DMS53 (cell line): ENCODE measurements at regions not wholly inside any gene's neighbourhood (a gene's known extent, or its start where the extent isn't known, plus 50 kb on each side); places are given as distances from the start of the nearest gene placed in this dataset.
A peak's percentile ranks its signal among the peaks of the same experiment; 100 is the strongest.

Experiments used
- DNase-seq: peaks from one replicate; lab custom pipeline; 2025; lab: John Stamatoyannopoulos, UW

DNA sequence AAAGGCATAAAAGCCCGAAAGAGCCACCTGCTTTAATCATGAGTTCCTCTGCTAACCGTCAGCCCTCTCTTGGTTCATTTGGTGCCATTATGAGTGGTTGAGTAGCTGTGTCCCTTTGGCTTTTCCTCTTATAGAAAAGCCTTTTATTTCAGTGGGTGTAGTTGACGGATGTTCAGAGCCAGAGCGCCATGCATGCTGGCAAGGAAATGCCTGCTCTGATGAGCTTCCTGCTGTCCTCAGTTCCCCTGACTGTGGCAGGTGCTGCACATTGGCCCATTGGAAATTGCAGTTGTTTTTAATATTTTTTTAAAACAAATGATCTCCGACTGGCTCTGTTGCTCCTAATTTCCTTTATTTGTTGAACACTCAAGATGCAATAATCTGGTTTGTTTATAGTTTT is 77.3 kb upstream of the LIMCH1 start:
- no peak for DNase-seq

GRCh38 chr4:41461780-41462307 is 76.1 kb upstream of the LIMCH1 start:
- no peak for DNase-seq

- no peak for DNase-seq
Measured at GRCh38 chr4:41465146-41465761, 72.7 kb upstream of the LIMCH1 start.

DNA sequence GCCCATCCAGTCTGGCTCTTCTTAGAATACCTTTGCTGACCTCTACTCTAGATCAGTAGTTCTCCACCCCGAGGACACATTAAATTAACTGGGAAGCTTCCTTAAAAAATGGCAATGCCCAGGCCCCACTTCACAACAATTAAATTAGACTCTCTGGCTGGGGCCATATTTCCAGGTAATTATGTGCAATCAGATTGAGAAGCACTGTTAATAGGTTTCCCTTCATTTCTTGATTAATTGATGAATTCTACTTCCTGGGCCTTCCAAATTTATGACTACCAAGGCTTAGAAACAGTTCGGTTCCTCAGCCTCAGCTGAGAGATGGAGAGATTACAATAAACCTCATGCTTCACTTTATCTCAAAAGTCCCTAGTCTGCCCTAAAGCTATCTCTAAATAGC is 71.7 kb upstream of the LIMCH1 start:
- DNase-seq, result no peak

GRCh38 chr4:41468122-41468521 is 69.8 kb upstream of the LIMCH1 start:
- DNase-seq, result no peak

DNA sequence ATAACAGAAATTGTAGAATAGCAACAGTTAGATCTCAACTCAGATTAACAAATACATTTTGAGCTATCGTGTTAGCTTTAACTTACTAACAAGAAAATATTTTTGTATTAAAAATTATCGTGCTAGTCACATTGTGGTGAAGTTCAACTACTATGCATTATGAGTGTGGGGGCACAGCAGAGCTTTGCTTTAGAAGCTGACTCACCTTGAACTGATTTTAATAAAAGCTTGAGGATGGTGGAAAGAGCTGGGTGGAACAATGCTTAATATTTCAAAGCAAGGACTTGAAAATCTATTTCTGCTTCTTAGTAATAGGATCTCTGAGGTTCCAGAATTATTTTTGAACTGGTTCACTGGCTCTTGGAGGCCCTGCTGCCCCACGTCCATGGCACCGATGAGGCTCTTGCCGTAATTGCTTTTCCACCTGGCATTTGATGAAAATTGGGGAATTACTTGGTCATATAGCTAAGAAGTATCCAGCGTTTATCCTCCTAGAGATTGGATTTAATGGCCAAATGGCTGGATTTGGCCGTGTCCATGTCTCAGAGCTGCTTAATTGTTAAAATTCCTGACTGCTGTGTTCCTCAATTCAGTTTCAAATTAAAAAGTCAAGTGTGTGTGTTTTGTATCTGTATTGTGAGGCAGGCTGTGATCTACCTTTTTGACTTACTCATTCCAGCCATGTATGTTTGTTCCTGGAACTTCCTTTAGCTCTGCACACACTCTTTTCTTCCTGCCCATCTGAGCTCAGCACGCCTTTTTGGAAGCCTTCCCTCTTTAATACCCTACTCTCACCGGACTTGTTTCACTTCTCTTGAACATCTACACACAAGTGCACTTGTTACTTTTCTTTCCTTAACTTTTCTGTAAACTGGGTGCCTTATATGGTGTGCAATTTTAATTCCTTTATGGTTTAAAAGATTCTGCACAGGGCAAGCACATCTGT is 66.6 kb upstream of the LIMCH1 start:
- DNase-seq, result no peak

GRCh38 chr4:41472081-41472480 is 65.9 kb upstream of the LIMCH1 start:
- DNase-seq, result no peak

DNA sequence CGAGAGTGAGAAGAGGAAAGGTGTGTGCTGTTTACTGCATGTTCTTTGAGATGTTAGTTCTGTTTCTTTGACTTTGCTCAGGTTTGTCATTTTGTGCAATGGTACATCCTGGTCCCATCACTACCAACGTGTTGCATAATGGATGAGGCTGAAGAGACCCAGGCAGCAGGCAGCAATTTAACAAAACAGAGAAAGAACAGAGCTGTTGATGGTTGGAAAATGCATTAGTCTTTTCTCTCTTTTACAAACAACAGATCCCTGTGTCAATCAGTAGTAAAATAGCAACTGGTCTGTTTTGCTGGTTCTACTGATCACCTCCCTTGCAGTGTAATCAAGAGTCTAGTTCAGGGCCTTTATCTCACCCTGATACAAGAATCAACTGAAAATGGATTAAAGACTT is 64.8 kb upstream of the LIMCH1 start:
- no peak for DNase-seq

- peak; percentile 25 for DNase-seq
Measured at GRCh38 chr4:41475402-41475801, 62.6 kb upstream of the LIMCH1 start.

DNA sequence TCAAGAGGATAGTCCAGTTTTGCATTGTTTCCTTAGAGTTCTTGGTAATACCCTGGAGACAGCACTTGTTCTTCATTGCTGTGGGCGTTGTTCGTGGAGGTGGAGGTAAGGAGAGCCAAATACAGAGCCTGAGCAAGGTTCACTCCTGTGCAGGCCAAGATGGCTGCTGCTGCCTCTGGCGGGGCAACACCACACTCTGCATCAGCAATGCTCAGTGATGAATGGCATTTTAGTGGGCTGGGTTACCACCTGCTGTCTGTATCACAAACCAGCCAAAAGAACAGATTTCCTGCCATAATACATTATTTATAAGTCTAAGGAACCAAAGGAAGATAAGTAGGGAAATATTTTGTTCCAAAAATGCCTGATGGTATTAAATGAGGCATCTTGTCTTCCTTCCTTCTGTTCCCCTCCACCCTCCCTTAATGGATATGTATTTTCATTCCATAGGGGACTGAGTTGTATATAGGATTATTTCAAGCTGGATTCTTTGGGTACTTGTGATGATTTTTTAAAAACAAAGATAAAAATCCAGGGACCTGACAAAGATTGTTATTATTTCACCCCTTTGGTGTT is 61.6 kb upstream of the LIMCH1 start:
- no peak for DNase-seq

- DNase-seq, result no peak
Measured at GRCh38 chr4:41477181-41477905, 60.6 kb upstream of the LIMCH1 start.

GRCh38 chr4:41478518-41478917 is 59.4 kb upstream of the LIMCH1 start:
- DNase-seq, result no peak

- no peak for DNase-seq
Measured at GRCh38 chr4:41480896-41481311, 57.1 kb upstream of the LIMCH1 start.

DNA sequence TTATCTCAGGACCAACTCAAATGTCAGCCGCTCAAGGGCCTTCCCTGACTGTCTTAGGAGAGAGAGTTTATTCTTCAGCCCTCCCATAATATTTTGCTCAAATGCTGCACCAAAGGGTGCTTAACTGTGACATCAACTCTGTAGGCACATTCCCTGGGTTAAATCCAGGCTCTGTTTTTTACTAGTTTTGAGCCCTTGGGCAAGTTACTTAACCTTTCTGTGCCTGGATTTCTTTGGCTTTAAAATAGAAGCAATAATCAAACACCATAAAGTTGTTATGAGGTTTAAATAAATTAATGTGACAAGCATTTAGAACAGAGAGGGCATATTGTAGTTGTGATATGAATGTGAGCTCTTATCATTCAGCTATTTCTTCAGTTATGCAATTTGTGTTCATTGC is 54.2 kb upstream of the LIMCH1 start:
- no peak for DNase-seq

GRCh38 chr4:41485041-41485440 is 52.9 kb upstream of the LIMCH1 start:
- DNase-seq, result no peak

DNA sequence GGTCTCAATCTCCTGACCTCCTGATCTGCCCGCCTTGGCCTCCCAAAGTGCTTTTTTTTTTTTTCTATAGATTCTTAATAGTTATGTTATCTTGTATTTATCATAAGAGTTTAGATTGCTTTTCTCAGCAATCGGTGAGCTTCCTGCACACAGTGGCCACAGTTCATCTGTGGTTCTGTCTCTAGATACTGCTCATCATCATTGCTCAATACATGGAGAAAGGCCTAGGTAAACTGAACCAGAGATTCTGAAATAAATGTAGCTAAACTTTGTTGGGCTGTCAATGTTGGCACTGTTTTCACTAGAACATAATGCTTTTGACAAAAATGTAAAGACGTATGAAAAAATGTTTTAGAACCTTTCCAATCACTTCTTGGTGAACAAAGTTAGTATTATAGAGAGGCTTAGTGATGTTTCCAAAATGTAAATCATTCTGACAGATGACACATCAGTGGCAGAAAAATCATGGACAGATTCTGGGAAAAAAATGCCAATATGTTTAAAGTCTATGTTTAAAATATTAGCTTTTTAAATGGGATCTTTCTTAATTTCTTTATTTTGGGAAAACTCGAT is 50.0 kb upstream of the LIMCH1 start:
- no peak for DNase-seq
